ENCODE measurements at regions not wholly inside any gene's neighbourhood (a gene's known extent, or its start where the extent isn't known, plus 50 kb on each side); places are given as distances from the start of the nearest gene placed in this dataset.
"Not testable (repeated sequence)": the region's sequence is repeated elsewhere in the genome, so short reads cannot be mapped to it uniquely, and the experiment has no call there.

DNA sequence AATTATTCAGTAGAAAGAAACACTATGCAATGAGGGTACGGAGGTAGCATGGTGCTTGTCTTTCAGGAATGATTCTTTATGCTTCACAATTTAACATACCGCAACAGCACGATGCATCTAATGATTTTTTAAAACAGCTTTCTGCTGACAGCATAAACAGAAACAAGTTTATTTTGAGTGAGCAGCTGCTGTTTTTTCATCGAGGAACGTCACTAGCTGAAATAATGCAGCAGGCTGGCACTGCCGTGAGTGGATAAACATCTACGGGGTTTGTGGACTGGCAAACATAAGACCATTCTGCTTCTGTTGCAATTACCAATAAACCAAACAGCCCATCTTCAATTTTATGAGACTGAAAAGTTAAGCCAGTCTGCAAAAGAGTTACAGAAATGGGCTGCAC lies 871.8 kb downstream of the RPS29 start:
- DNase-seq (ENCODE audit: low spot score), result no peak

- DNase-seq (ENCODE audit: low spot score), result no peak
Observed at GRCh38 chr14:48710133-48710532, 876.0 kb downstream of the RPS29 start.

- DNase-seq (ENCODE audit: low spot score), result no peak
Observed at GRCh38 chr14:48709277-48709785, 876.8 kb downstream of the RPS29 start.

DNA sequence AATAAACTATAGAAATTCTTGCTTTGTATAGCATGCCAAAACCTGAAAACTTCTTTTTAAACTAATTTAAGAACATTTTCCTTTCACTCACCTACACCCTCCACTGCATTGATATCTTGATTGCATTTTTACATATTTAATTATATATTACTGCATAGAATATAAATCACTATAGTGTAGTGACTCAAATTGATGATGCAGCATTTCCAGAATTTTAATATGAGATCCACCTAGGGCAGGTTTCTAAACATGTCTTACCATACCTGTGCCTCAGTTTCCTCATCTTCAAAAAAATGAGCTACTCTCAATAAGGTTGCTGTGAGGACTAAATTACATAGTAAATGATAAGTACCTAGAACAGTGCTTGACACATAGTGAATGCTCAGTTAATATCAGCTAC lies 881.5 kb downstream of the RPS29 start:
- DNase-seq (ENCODE audit: low spot score), result no peak

DNA sequence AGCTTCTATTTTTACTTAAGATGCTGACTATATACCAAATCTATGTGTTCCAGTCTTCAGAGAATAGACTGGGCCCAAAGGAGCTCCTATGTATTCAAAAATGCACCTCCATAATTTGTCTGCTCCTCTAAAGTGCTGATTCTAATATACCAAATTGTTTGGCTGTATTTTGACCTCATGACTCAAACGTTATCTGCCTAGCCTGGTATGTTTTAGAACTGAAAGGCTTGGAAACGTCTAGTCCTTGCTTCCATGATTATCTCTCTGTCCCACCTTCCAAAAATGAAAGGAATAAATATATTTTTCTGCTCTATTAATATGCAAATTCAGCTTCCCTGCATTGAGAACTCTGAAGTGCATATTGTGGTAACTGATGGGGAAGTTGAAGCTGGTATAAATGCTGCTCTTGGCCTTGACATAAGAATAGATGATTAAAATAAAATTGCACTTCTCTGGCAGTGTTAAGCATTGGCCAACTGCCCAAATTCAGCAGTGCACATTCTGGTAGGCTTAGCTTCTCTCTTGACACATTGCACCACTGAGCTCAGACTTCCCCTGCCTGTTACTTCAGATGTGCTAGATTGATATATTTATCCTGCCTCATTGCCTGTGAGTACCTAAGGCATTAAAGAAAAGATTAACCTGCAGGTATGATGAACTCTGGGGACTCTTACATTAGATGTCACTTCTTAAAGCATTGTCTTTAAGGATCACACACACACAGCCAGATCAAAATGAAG lies 882.3 kb downstream of the RPS29 start:
- no peak for DNase-seq (ENCODE audit: low spot score)

DNA sequence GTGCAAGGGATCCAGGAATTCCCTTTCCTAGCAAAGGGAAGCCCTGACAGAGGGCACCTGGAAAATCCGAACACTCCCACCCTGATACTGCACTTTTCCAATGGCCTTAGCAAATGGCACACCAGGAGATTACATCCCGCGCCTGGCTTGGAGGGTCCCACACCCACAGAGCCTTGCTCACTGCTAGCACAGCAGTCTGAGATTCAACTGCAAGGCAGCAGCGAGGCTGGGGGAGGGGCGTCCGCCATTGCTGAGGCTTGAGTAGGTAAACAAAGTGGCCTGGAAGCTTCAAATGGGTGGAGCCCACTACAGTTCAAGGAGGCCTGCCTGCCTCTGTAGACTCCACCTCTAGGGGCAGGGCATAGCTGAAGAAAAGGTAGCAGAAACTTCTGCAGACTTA lies 888.8 kb downstream of the RPS29 start:
- not testable (repeated sequence) for DNase-seq (ENCODE audit: low spot score)

- no peak for DNase-seq (ENCODE audit: low spot score)
Observed at GRCh38 chr14:48693793-48694192, 892.4 kb downstream of the RPS29 start.

DNA sequence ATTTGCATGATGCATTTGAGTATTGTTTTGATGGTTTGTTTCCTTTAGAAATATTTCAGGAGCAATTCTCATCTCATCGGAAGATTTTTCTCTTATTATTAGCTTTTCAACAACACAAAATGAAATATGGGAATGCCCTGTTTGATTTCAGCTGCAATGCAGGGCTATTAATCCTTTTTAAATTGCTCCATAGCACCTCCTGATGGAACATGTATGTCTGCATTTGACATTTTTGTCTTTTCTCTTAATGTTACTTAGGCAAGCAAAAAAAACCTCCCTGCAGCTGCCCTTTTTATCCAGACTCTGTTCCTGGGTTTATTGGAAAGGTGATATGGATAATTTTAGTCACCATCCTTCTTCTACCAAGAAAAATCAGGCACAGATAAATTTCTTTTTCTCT lies 895.8 kb downstream of the RPS29 start:
- no peak for DNase-seq (ENCODE audit: low spot score)

DNA sequence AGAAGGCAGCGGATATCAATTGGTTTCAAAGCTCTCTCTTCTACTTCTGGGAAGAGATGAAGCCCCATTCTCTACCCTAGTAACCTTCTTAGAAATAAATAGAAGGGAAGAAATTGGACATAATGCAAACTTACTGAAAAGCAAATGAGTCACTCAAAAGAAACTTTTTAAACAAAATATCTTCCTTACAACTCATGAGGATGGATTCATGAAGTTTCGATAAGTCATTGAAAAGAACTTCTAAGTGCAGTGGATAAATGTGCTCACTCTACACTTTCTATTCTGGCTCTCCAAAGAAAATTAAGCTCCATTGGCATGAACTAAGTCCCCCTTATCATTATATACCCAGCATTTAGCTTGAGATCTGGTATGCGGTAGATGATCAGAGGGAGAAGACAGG lies 899.5 kb downstream of the RPS29 start:
- no peak for DNase-seq (ENCODE audit: low spot score)

DNA sequence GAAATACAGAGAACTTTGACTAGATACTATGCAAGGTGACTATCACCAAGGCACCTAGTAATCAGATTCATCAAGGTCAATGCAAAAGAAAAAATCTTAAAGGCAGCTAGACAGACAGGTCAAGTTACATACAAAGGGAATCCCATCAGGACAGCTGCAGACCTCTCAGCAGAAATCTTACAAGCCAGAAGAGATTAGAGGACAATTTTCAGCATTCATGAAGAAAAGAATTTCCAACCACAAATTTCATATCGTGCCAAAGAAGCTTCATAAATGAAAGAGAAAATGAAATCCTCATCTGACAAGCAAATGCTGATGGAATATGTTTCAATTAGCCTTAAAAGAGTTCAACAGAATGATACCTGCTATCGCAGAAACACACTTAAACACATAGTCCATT lies 913.7 kb downstream of the RPS29 start:
- DNase-seq (ENCODE audit: low spot score), result no peak

- no peak for DNase-seq (ENCODE audit: low spot score)
Observed at GRCh38 chr14:48670939-48671338, 915.2 kb downstream of the RPS29 start.

DNA sequence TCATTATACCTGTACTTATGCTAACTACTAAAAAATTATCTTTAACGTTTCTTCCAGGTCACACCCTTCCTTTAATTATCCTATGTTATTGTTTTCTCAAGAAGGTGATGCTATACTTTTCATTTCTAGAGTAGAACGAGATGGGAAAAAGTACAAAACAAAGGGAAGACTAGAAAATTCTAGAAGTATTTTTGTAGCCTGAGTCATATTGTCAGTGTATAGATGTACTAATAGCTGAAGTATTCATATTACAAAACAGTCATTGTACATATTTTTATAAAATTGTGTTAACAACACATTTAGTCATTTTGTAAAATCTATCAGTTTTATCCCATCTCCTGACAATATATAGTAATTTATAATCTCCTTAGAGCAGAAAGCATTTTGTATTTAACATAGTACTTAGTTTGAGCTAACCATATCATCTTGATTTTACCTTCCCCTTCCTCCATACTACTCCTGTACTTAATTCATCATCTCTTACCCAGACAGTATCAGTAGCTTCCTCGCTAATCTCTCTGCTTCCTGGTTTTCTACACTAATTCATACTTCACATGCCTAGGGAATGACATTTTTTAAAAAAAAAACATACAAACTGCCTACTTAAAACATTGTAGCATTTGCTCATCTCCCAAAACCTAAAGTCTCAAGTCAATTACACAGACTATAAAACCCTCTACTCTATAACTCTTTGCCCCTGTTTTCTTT lies 920.9 kb downstream of the RPS29 start:
- DNase-seq (ENCODE audit: low spot score), result no peak

GRCh38 chr14:48643241-48643640 lies 942.9 kb downstream of the RPS29 start:
- DNase-seq (ENCODE audit: low spot score), result no peak

DNA sequence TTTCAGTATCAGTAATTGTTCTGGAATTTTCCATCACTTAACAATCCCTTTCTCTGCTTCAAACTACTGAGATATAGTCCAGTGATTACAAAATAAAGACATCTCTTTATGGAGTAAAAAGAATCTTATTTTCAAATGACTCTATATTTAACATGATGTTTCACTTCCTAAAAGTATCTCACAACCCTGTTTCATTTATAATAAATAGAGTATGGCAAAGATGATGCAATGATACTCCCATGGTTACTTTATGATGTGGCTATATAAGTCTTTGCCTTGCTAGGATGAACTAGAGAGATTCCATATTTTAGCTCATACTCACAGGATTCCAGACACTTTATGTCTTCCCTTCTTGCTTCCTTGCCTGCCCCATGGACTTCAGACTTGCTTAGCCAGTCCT lies 953.5 kb upstream of the MDGA2 start:
- DNase-seq (ENCODE audit: low spot score), result no peak

- no peak for DNase-seq (ENCODE audit: low spot score)
Observed at GRCh38 chr14:48622980-48623379, 947.6 kb upstream of the MDGA2 start.

- DNase-seq (ENCODE audit: low spot score), result no peak
Observed at GRCh38 chr14:48618057-48618456, 942.7 kb upstream of the MDGA2 start.

DNA sequence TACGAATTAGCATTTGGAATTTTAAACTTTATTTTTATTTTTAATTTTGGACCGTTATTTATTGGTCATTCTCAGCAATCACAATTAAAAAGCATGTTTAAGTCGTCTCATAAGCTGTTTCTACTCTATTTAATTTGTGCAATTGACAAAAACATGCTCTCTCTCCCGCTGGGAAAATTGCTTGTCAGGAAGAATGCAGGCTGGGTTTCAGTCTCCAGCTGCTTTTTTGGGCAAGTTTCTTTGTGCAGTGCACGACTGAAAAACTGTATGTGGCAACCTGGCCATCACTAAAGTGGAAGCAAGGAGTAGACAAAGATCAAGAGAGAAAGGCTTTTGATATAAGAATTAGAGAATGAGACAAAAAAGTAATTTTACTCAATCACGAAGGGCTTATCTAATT lies 941.5 kb upstream of the MDGA2 start:
- DNase-seq (ENCODE audit: low spot score), result no peak

DNA sequence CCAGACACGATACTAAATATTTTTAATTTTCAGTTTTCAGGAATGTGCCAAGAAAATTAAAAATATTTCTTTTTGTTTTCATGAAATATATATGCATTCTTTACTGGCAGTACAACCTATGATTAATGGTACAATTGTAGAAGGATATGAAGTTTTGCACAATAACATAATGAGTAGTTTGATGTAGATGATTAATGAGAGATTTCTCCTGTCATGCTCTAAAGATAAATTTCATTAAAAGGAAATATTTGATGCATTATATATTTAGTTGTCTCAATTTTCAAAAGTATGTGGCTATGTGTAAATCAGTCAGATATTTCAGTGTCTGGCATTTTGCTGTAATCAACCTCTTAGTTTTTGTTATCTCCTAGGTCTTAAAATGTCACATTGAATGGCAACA lies 940.2 kb upstream of the MDGA2 start:
- DNase-seq (ENCODE audit: low spot score), result no peak

- DNase-seq (ENCODE audit: low spot score), result no peak
Observed at GRCh38 chr14:48614003-48614402, 938.6 kb upstream of the MDGA2 start.

- DNase-seq (ENCODE audit: low spot score), result not testable (repeated sequence)
Observed at GRCh38 chr14:48606960-48607359, 931.6 kb upstream of the MDGA2 start.

GRCh38 chr14:48598458-48598857 lies 923.1 kb upstream of the MDGA2 start:
- DNase-seq (ENCODE audit: low spot score), result no peak

- DNase-seq (ENCODE audit: low spot score), result no peak
Observed at GRCh38 chr14:48586099-48586498, 910.7 kb upstream of the MDGA2 start.

DNA sequence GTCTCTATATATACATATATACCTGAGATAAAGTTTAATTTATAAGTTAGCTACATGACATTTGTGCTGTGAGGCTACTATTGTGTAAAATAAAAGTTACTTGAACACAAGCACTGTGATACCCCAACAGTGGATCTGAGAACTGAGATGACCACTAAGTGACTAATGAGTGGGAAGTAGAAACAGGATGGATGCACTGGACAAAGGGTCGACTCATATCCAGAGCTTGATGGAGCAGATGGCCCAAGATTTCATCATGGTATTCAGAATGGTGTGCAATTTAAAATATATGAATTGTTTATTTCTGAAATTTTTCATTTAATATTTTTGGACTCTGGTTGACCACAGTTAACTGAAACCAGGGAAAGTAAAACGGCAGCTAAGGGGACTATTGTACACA lies 908.6 kb upstream of the MDGA2 start:
- no peak for DNase-seq (ENCODE audit: low spot score)

DNA sequence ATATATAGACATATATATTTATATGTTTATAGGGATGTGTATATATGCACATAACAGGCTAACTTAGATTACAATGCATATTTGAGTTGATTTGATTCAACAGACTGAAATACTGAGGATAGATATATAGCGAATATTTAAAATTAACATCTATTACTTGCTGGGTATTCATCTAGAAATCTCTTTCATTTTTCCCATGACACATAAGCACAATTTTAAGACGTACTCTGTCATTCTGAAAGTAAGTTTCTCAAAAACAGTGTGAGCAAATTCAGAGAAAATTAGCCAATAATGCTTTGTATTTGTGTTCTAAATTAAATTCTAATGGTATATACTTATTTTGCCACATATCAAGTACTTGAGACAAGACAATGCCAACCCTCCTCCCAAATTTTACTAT lies 907.5 kb upstream of the MDGA2 start:
- no peak for DNase-seq (ENCODE audit: low spot score)
